OCI-LY1 (cell line): ENCODE measurements at regions not wholly inside any gene's neighbourhood (a gene's known extent, or its start where the extent isn't known, plus 50 kb on each side); places are given as distances from the start of the nearest gene placed in this dataset.

Source experiments
- H2AFZ ChIP-seq: fragments of 200-600 bp; sonication (generic), shearing (Covaris generic); 2 replicates; pipeline ENCODE4 v1.6.0; 2014; ENCODE audit warnings: antibody characterized with exemption, mild to moderate bottlenecking, low read length
- H3F3A ChIP-seq: fragments of 200-600 bp; sonication (generic), shearing (Covaris generic); 2 replicates; pipeline ENCODE4 v1.6.0; 2014; ENCODE audit warnings: mild to moderate bottlenecking, antibody characterized with exemption, low read length, moderate library complexity; ENCODE audit not compliant: insufficient read depth
- H3K27ac ChIP-seq: fragments of 200-600 bp; sonication (generic); 2 replicates; pipeline ENCODE4 v1.5.1; 2014; ENCODE audit warnings: low read length, mixed run types, mild to moderate bottlenecking, low read depth; ENCODE audit not compliant: poor library complexity, severe bottlenecking
- H3K27me3 ChIP-seq: fragments of 200-600 bp; sonication (generic); 2 replicates; pipeline ENCODE4 v1.6.0; 2014; ENCODE audit warnings: antibody characterized with exemption, mild to moderate bottlenecking, low read length, moderate library complexity; ENCODE audit not compliant: insufficient read depth
- H3K36me3 ChIP-seq: fragments of 200-600 bp; sonication (generic); 2 replicates; pipeline ENCODE4 v1.6.1; 2014; ENCODE audit warnings: mild to moderate bottlenecking, antibody characterized with exemption, low read length, moderate library complexity, mixed read lengths; ENCODE audit not compliant: insufficient read depth
- H3K4me1 ChIP-seq: fragments of 200-600 bp; sonication (generic); 2 replicates; pipeline ENCODE4 v1.5.1; 2014; ENCODE audit warnings: mild to moderate bottlenecking, low read length, moderate library complexity; ENCODE audit not compliant: insufficient read depth, severe bottlenecking
- H3K4me2 ChIP-seq: fragments of 200-600 bp; sonication (generic), shearing (Covaris generic); 2 replicates; pipeline ENCODE4 v1.6.1; 2014; ENCODE audit warnings: low read length
- H3K4me3 ChIP-seq: fragments of 200-600 bp; sonication (generic); 2 replicates; pipeline ENCODE4 v1.5.1; 2014; ENCODE audit warnings: low read length, low read depth, mild to moderate bottlenecking, mixed read lengths; ENCODE audit not compliant: poor library complexity, severe bottlenecking
- H3K79me2 ChIP-seq: fragments of 200-600 bp; shearing (Covaris generic); 2 replicates; pipeline ENCODE4 v1.6.1; 2016; ENCODE audit warnings: mixed run types, low read length, mixed read lengths; ENCODE audit not compliant: insufficient read depth
- H3K9ac ChIP-seq: fragments of 200-600 bp; sonication (generic), shearing (Covaris generic); 2 replicates; pipeline ENCODE4 v1.6.1; 2014; ENCODE audit warnings: mild to moderate bottlenecking, low read length, mixed read lengths
- H3K9me2 ChIP-seq: fragments of 200-600 bp; sonication (generic), shearing (Covaris generic); 2 replicates; pipeline ENCODE4 v1.6.1; 2014; ENCODE audit warnings: low read depth, mild to moderate bottlenecking, low read length, mixed read lengths
- H3K9me3 ChIP-seq: fragments of 200-600 bp; shearing (Covaris generic); 2 replicates; pipeline ENCODE4 v1.6.1; 2014; ENCODE audit warnings: low read length, mixed read lengths
- H4K20me1 ChIP-seq: fragments of 200-600 bp; sonication (generic), shearing (Covaris generic); 2 replicates; pipeline ENCODE4 v1.6.0; 2016; ENCODE audit warnings: mild to moderate bottlenecking, low read length; ENCODE audit not compliant: insufficient read depth
- EZH2 ChIP-seq: fragments of 200-600 bp; sonication (generic), shearing (Covaris generic); IDR thresholded peaks from 2 replicates; pipeline ENCODE4 v1.8.0; 2017; ENCODE audit warnings: borderline replicate concordance, mixed run types, mild to moderate bottlenecking, antibody characterized with exemption, low read length, moderate library complexity, mixed read lengths
- TF ChIP-seq, protein P1 (sequence below): fragments of 200-600 bp; sonication (generic), shearing (Covaris generic); IDR thresholded peaks from 2 replicates; pipeline ENCODE4 v1.5.1; 2017; ENCODE audit warnings: mild to moderate bottlenecking, antibody characterized with exemption, low read length, moderate library complexity, mixed read lengths

DNA sequence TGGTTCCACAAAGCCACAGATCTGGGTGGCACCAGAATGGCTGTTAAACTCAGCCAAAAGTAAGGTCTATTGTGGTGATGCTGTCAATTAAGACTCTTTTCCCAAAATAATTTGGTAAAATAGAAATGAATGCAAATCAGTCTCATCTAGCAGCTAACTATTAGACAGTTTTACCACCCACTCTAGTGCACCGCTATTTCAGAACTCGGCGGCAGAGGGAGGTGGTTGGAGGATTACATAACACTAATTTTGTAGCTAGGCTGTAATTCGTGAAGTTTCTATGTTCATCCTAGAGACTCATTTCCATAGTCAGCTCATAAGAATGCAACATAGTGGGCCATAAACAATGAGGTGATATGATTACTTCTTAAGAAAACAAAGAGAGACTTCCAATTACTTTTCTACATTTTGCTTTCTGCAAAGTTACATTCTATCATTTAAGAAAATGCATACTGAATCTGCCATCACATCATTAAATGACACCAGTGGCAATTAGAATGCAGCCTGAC lies 413.8 kb downstream of the FBXO15 start:
- Histone ChIP-seq H3K9me2 (no peaks in the 10 kb centered on the region), H3K9ac (no peak overlapping the region), H3K4me2 (no peak overlapping the region), H3K27me3 (no peaks in the 10 kb centered on the region), H3K4me1 (no peaks in the 10 kb centered on the region), H3K4me3 (no peak overlapping the region), H3K27ac (no peak overlapping the region), H3F3A (no peaks in the 10 kb centered on the region), H4K20me1 (no peaks in the 10 kb centered on the region), H2AFZ (no peak overlapping the region), H3K9me3 (no peaks in the 10 kb centered on the region), H3K79me2 (no peaks in the 10 kb centered on the region), H3K36me3 (no peaks in the 10 kb centered on the region)
- TF ChIP-seq EZH2 = no peak
- TF ChIP-seq, protein P1, sequence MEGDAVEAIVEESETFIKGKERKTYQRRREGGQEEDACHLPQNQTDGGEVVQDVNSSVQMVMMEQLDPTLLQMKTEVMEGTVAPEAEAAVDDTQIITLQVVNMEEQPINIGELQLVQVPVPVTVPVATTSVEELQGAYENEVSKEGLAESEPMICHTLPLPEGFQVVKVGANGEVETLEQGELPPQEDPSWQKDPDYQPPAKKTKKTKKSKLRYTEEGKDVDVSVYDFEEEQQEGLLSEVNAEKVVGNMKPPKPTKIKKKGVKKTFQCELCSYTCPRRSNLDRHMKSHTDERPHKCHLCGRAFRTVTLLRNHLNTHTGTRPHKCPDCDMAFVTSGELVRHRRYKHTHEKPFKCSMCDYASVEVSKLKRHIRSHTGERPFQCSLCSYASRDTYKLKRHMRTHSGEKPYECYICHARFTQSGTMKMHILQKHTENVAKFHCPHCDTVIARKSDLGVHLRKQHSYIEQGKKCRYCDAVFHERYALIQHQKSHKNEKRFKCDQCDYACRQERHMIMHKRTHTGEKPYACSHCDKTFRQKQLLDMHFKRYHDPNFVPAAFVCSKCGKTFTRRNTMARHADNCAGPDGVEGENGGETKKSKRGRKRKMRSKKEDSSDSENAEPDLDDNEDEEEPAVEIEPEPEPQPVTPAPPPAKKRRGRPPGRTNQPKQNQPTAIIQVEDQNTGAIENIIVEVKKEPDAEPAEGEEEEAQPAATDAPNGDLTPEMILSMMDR = no peak

DNA sequence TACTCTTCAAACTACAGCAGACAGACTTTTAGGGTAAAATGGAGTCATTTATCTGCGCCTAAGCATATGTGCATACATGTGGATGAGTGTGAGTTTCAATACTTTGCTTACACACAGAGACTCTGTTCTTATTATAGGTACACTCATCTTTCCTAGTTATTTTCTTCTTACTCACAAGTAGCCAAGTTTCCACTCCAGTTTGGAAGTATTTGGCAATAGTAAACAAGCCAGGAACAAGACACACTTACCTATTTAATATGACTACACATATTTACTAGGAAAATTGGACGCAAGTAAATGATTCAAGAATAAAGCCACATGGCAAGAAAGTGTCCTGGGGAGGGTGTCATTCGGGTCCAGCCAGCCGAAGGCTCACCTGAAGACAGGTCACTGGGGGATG lies 414.3 kb downstream of the FBXO15 start:
- Histone ChIP-seq H3F3A (no peaks in the 10 kb centered on the region), H3K9me2 (no peaks in the 10 kb centered on the region), H3K9me3 (no peaks in the 10 kb centered on the region), H2AFZ (no peak overlapping the region), H3K27ac (no peak overlapping the region), H3K4me2 (no peak overlapping the region), H3K4me3 (no peak overlapping the region), H3K4me1 (no peaks in the 10 kb centered on the region), H3K79me2 (no peaks in the 10 kb centered on the region), H3K36me3 (no peaks in the 10 kb centered on the region), H4K20me1 (no peaks in the 10 kb centered on the region), H3K9ac (no peak overlapping the region), H3K27me3 (no peaks in the 10 kb centered on the region)
- no peak for TF ChIP-seq EZH2
- TF ChIP-seq, protein P1 = no peak

DNA sequence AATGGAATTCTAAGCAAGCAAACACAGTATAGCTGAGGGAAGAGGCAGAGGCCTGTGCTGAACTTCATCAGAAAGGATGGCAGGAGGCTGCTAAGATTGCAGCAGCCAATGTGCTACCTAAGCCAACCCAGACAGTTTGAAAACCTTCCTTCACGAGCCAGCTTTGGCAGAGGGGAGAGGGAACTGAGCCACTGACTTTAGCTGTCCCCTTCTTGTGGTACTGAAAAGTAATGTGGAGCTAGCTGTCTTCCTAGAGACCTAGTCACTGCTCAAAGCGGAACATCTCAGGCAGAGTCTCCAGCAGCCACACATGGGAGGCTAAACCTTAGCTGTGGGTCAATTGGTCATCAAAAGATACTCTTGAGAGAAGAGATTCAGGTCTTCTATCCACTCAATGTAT lies 419.0 kb downstream of the FBXO15 start:
- H3K36me3 ChIP-seq = no peaks in the 10 kb centered on the region

More for the DNA sequence above, 419.0 kb downstream of the FBXO15 start:
- no peaks in the 10 kb centered on the region for H3K79me2 ChIP-seq
- H3K4me2 ChIP-seq = no peak overlapping the region
- H4K20me1 ChIP-seq = no peaks in the 10 kb centered on the region
- no peaks in the 10 kb centered on the region for H3K9me3 ChIP-seq
- H3K4me1 ChIP-seq = no peaks in the 10 kb centered on the region
- no peak overlapping the region for H2AFZ ChIP-seq
- H3K27ac ChIP-seq = no peak overlapping the region
- H3F3A ChIP-seq = no peaks in the 10 kb centered on the region
- H3K4me3 ChIP-seq = no peak overlapping the region
- H3K27me3 ChIP-seq = no peaks in the 10 kb centered on the region
- no peaks in the 10 kb centered on the region for H3K9me2 ChIP-seq
- TF ChIP-seq, protein P1 = no peak
- TF ChIP-seq EZH2 = no peak
- H3K9ac ChIP-seq = no peak overlapping the region
